HG03439 (cell line): ENCODE measurements at regions not wholly inside any gene's neighbourhood (a gene's known extent, or its start where the extent isn't known, plus 50 kb on each side); places are given as distances from the start of the nearest gene placed in this dataset.
"Not testable (repeated sequence)": the region's sequence is repeated elsewhere in the genome, so short reads cannot be mapped to it uniquely, and the experiment has no call there.

Experiments
- ATAC-seq: cut with Tn5 transposase; IDR thresholded peaks from one replicate; pipeline ENCODE4 v1.9.1; 2021; ENCODE audit warnings: mild to moderate bottlenecking, moderate library complexity; ENCODE audit not compliant: unreplicated experiment

GRCh38 chr7:149683898-149684297 is 89.5 kb downstream of the ZNF467 start:
- ATAC-seq = no peak

- ATAC-seq = no peak
Measured at GRCh38 chr7:149683181-149683580, 90.2 kb downstream of the ZNF467 start.

GRCh38 chr7:149682038-149682437 is 91.3 kb downstream of the ZNF467 start:
- ATAC-seq = no peak

- ATAC-seq = no peak
Measured at GRCh38 chr7:149681274-149681673, 92.1 kb downstream of the ZNF467 start.

- ATAC-seq = no peak
Measured at GRCh38 chr7:149680331-149681025, 92.9 kb downstream of the ZNF467 start.

GRCh38 chr7:149674728-149675385 is 98.5 kb downstream of the ZNF467 start:
- ATAC-seq = not testable (repeated sequence)

- ATAC-seq = no peak
Measured at GRCh38 chr7:149673006-149673405, 100.4 kb downstream of the ZNF467 start.

GRCh38 chr7:149670288-149670687 is 103.1 kb downstream of the ZNF467 start:
- ATAC-seq = no peak

- ATAC-seq = no peak
Measured at GRCh38 chr7:149669121-149669818, 104.1 kb downstream of the ZNF467 start.

GRCh38 chr7:149666360-149666945 is 106.9 kb downstream of the ZNF467 start:
- ATAC-seq = no peak

GRCh38 chr7:149665618-149666017 is 107.8 kb downstream of the ZNF467 start:
- ATAC-seq = not testable (repeated sequence)

GRCh38 chr7:149664666-149665065 is 108.7 kb downstream of the ZNF467 start:
- ATAC-seq = no peak

GRCh38 chr7:149664176-149664575 is 109.2 kb downstream of the ZNF467 start:
- no peak for ATAC-seq

GRCh38 chr7:149662591-149663095 is 110.7 kb downstream of the ZNF467 start:
- ATAC-seq = peak; percentile 95

- no peak for ATAC-seq
Measured at GRCh38 chr7:149655784-149656183, 117.6 kb downstream of the ZNF467 start.

- ATAC-seq = no peak
Measured at GRCh38 chr7:149654588-149654987, 118.8 kb downstream of the ZNF467 start.

- ATAC-seq = not testable (repeated sequence)
Measured at GRCh38 chr7:149650190-149650589, 123.2 kb downstream of the ZNF467 start.

GRCh38 chr7:149644754-149645153 is 128.6 kb downstream of the ZNF467 start:
- ATAC-seq = no peak

GRCh38 chr7:149642589-149642988 is 130.8 kb downstream of the ZNF467 start:
- ATAC-seq = no peak

GRCh38 chr7:149638566-149639320 is 134.6 kb downstream of the ZNF467 start:
- ATAC-seq = no peak
